DND-41 (cell line): ENCODE measurements at regions not wholly inside any gene's neighbourhood (a gene's known extent, or its start where the extent isn't known, plus 50 kb on each side); places are given as distances from the start of the nearest gene placed in this dataset.

Experiments
- ATAC-seq: fragments of 200-7000 bp; cut with Tn5 transposase; 3 replicates; pipeline ENCODE4 v1.9.1; 2021; ENCODE audit warnings: low read depth; ENCODE audit not compliant: insufficient read depth
- DNase-seq: peaks from one replicate; pipeline ENCODE4 v3.0.0-alpha.2; 2020
- H2AFZ ChIP-seq: 2 replicates; pipeline ENCODE4 v1.6.0; 2012; ENCODE audit warnings: low read depth, low read length
- H3K27ac ChIP-seq: 2 replicates; pipeline ENCODE4 v1.5.1; 2012; ENCODE audit warnings: low read length, inconsistent platforms
- H3K27me3 ChIP-seq: fragments of 200-600 bp; sonication (generic); 2 replicates; pipeline ENCODE4 v1.6.0; 2012; ENCODE audit warnings: low read length, mild to moderate bottlenecking, inconsistent platforms; ENCODE audit not compliant: insufficient read depth, poor library complexity
- H3K36me3 ChIP-seq: 2 replicates; pipeline ENCODE4 v1.5.1; 2012; ENCODE audit warnings: low read length, inconsistent platforms; ENCODE audit not compliant: insufficient read depth
- H3K4me1 ChIP-seq: 2 replicates; pipeline ENCODE4 v1.5.1; 2012; ENCODE audit warnings: mild to moderate bottlenecking, low read length; ENCODE audit not compliant: insufficient read depth
- H3K4me2 ChIP-seq: 2 replicates; pipeline ENCODE4 v1.6.0; 2012; ENCODE audit warnings: mild to moderate bottlenecking, moderate library complexity, low read length, inconsistent platforms; ENCODE audit not compliant: insufficient read depth
- H3K4me3 ChIP-seq, 2 experiments: fragments of 200-600 bp in 1 of 2; shearing (Covaris generic) in 1 of 2; 2 replicates each; pipeline ENCODE4 v1.5.1; 2012 to 2016; ENCODE audit warnings: inconsistent platforms in 2 of 2, low read length in 2 of 2, mild to moderate bottlenecking in 2 of 2, low read depth in 1 of 2, moderate library complexity in 1 of 2
- H3K79me2 ChIP-seq: 2 replicates; pipeline ENCODE4 v1.6.0; 2012; ENCODE audit warnings: low read length, inconsistent platforms; ENCODE audit not compliant: insufficient read depth
- H3K9ac ChIP-seq: 2 replicates; pipeline ENCODE4 v1.6.0; 2012; ENCODE audit warnings: low read depth, mild to moderate bottlenecking, inconsistent platforms, low read length, moderate library complexity
- H3K9me3 ChIP-seq: 2 replicates; pipeline ENCODE4 v1.5.1; 2012; ENCODE audit warnings: low read length, moderate library complexity, mild to moderate bottlenecking, inconsistent platforms; ENCODE audit not compliant: insufficient read depth, severe bottlenecking
- H4K20me1 ChIP-seq: 2 replicates; pipeline ENCODE4 v1.6.0; 2012; ENCODE audit warnings: low read length; ENCODE audit not compliant: insufficient read depth
- CTCF ChIP-seq: IDR thresholded peaks from 2 replicates; pipeline ENCODE4 v1.5.1; 2012; ENCODE audit warnings: borderline replicate concordance, low read length, moderate library complexity, mild to moderate bottlenecking; ENCODE audit not compliant: poor library complexity, severe bottlenecking; ENCODE audit errors: extremely low read depth
- EZH2 ChIP-seq: IDR thresholded peaks from 3 replicates; pipeline ENCODE4 v1.6.1; 2012; ENCODE audit warnings: borderline replicate concordance, low read depth, mild to moderate bottlenecking, moderate library complexity, low read length, inconsistent platforms; ENCODE audit not compliant: severe bottlenecking

- Histone ChIP-seq H2AFZ (no peak overlapping the region), H3K79me2 (no peaks in the 10 kb centered on the region), H3K4me3 (no peak overlapping the region), H3K27ac (no peak overlapping the region), H3K27me3 (peaks cover 10% of the 10 kb centered on the region), H3K9ac (no peak overlapping the region), H4K20me1 (no peaks in the 10 kb centered on the region), H3K9me3 (no peaks in the 10 kb centered on the region), H3K4me1 (no peaks in the 10 kb centered on the region), H3K36me3 (no peaks in the 10 kb centered on the region), H3K4me2 (no peak overlapping the region)
- ATAC-seq, result no peak
- DNase-seq, result no peak
- no peak for TF ChIP-seq EZH2
- no peak for TF ChIP-seq CTCF
Measured at GRCh38 chr12:66032739-66033138, 97.8 kb downstream of the LLPH start.

- Histone ChIP-seq H3K4me2 (no peak overlapping the region), H3K9me3 (no peaks in the 10 kb centered on the region), H3K4me1 (no peaks in the 10 kb centered on the region), H2AFZ (no peak overlapping the region), H3K36me3 (no peaks in the 10 kb centered on the region), H3K9ac (no peak overlapping the region), H4K20me1 (no peaks in the 10 kb centered on the region), H3K79me2 (no peaks in the 10 kb centered on the region), H3K27ac (no peak overlapping the region), H3K4me3 (no peak overlapping the region), H3K27me3 (peaks cover 10% of the 10 kb centered on the region)
- ATAC-seq (no peak), DNase-seq (no peak)
- TF ChIP-seq CTCF (no peak), EZH2 (no peak)
Measured at GRCh38 chr12:66030217-66030781, 100.3 kb downstream of the LLPH start.

GRCh38 chr12:66028390-66028789, 102.2 kb downstream of the LLPH start:
- H3K36me3 ChIP-seq, result no peaks in the 10 kb centered on the region
- no peak overlapping the region for H3K27ac ChIP-seq
- TF ChIP-seq CTCF (no peak), EZH2 (no peak)
- no peak overlapping the region for H2AFZ ChIP-seq
- no peaks in the 10 kb centered on the region for H4K20me1 ChIP-seq
- DNase-seq, result no peak
- H3K4me2 ChIP-seq, result no peak overlapping the region
- no peaks in the 10 kb centered on the region for H3K4me1 ChIP-seq
- no peaks in the 10 kb centered on the region for H3K79me2 ChIP-seq
- peaks cover 7% of the 10 kb centered on the region for H3K27me3 ChIP-seq
- no peak overlapping the region for H3K4me3 ChIP-seq
- no peaks in the 10 kb centered on the region for H3K9me3 ChIP-seq
- ATAC-seq, result no peak
- H3K9ac ChIP-seq, result no peak overlapping the region

- Histone ChIP-seq H3K79me2 (no peaks in the 10 kb centered on the region), H3K4me1 (no peaks in the 10 kb centered on the region), H3K4me2 (no peak overlapping the region), H3K9ac (no peak overlapping the region), H2AFZ (no peak overlapping the region), H3K9me3 (no peaks in the 10 kb centered on the region), H3K4me3 (no peak overlapping the region), H4K20me1 (no peaks in the 10 kb centered on the region), H3K36me3 (no peaks in the 10 kb centered on the region), H3K27me3 (peaks cover under 1% of the 10 kb centered on the region), H3K27ac (no peak overlapping the region)
- no peak for ATAC-seq
- TF ChIP-seq EZH2 (no peak), CTCF (no peak)
- DNase-seq, result no peak
Measured at GRCh38 chr12:66025477-66025876, 105.1 kb downstream of the LLPH start.
